ENCODE measurements at regions not wholly inside any gene's neighbourhood (a gene's known extent, or its start where the extent isn't known, plus 50 kb on each side); places are given as distances from the start of the nearest gene placed in this dataset.

DNA sequence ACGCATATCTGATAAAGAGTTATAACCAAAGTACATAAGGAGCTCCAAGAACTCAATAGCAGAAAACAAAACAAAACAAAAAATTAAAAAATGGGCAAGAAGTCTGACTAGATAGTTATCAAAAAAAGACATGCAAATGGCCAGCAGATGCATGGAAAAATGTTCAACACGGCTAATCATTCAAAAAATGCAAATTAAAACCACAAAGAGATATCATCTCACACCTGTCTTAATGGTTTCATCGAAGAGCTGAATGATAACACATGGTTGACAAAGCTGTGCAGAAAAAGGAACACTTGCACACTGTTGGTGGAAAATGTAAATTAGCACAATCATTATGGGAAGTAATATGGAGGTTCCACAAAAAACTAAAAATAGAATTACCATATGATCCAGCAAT lies 751.3 kb upstream of the POU3F3 start:
- no peak overlapping the region for H3K4me2 ChIP-seq (ENCODE audit: insufficient read depth, low read length)
- no peak overlapping the region for H2AFZ ChIP-seq (ENCODE audit: low read length)
- H3K4me3 ChIP-seq (ENCODE audit: insufficient read depth, low read length) = no peak overlapping the region
- no peak overlapping the region for H3K27ac ChIP-seq (ENCODE audit: low read depth, low read length)
- TF ChIP-seq, protein P1, sequence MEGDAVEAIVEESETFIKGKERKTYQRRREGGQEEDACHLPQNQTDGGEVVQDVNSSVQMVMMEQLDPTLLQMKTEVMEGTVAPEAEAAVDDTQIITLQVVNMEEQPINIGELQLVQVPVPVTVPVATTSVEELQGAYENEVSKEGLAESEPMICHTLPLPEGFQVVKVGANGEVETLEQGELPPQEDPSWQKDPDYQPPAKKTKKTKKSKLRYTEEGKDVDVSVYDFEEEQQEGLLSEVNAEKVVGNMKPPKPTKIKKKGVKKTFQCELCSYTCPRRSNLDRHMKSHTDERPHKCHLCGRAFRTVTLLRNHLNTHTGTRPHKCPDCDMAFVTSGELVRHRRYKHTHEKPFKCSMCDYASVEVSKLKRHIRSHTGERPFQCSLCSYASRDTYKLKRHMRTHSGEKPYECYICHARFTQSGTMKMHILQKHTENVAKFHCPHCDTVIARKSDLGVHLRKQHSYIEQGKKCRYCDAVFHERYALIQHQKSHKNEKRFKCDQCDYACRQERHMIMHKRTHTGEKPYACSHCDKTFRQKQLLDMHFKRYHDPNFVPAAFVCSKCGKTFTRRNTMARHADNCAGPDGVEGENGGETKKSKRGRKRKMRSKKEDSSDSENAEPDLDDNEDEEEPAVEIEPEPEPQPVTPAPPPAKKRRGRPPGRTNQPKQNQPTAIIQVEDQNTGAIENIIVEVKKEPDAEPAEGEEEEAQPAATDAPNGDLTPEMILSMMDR (IDR thresholded peaks at IDR 0.05; ENCODE audit: extremely low read depth, low read depth, low read length) = no peak
- peaks cover 3% of the 10 kb centered on the region for H3K9me3 ChIP-seq (ENCODE audit: low read depth, low read length)
- no peaks in the 10 kb centered on the region for H3K79me2 ChIP-seq (ENCODE audit: insufficient read depth, low read length)
- no peaks in the 10 kb centered on the region for H4K20me1 ChIP-seq (ENCODE audit: insufficient read depth, low read length)
- DNase-seq (ENCODE audit: insufficient read length, low spot score, missing footprints) = no peak
- no peaks in the 10 kb centered on the region for H3K4me1 ChIP-seq (ENCODE audit: insufficient read depth, low read length)
- no peaks in the 10 kb centered on the region for H3K36me3 ChIP-seq (ENCODE audit: insufficient read depth, low read length)
- no peaks in the 10 kb centered on the region for H3K27me3 ChIP-seq (ENCODE audit: insufficient read depth, low read length)

DNA sequence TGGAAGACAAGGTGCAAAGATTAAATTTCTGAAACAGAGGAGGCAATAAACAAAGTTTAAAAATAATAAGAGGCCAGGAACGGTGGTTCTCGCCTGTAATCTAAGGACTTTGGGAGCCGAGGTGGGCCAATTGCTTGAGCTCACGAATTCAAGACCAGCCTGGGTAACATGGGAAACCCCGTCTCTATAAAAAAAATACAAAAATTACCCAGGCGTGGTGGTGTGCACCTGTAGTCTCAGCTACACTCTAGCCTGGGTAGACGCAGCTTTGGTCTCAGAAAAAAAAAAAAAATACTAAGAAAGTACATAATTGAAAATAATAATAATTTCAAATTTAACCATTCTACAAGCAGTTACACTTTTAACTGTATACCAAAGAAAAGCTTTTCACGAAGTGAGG lies 744.6 kb upstream of the POU3F3 start:
- Histone ChIP-seq H3K4me2 (ENCODE audit: insufficient read depth, low read length) (no peak overlapping the region), H2AFZ (ENCODE audit: low read length) (no peak overlapping the region), H3K27ac (ENCODE audit: low read depth, low read length) (no peak overlapping the region), H4K20me1 (ENCODE audit: insufficient read depth, low read length) (no peaks in the 10 kb centered on the region), H3K27me3 (ENCODE audit: insufficient read depth, low read length) (no peaks in the 10 kb centered on the region), H3K79me2 (ENCODE audit: insufficient read depth, low read length) (no peaks in the 10 kb centered on the region), H3K4me1 (ENCODE audit: insufficient read depth, low read length) (no peaks in the 10 kb centered on the region), H3K4me3 (ENCODE audit: insufficient read depth, low read length) (no peak overlapping the region), H3K36me3 (ENCODE audit: insufficient read depth, low read length) (no peaks in the 10 kb centered on the region), H3K9me3 (ENCODE audit: low read depth, low read length) (peaks cover 2% of the 10 kb centered on the region)
- no peak for DNase-seq (ENCODE audit: insufficient read length, low spot score, missing footprints)
- TF ChIP-seq, protein P1 (IDR thresholded peaks at IDR 0.05; ENCODE audit: extremely low read depth, low read depth, low read length) = no peak

DNA sequence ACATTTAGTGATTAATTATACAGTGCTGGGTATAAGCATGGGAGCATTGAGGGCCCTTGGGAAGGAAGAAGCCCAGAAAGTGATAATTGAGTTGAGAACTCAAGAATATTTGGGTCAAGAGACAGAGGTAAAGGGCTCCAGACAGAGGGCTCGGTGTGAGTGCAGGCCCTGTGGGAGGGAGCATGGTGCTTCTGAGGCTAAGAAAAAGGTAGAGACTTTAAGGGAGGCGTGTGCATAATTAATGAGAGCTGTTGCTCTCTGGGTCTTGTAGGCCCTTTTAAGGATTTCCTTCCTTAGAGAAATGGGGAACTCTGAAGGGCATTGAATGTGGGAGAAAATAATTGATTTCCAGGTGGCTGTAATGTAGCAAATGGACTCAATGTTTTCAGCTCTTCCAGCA lies 735.0 kb upstream of the POU3F3 start:
- Histone ChIP-seq H3K79me2 (ENCODE audit: insufficient read depth, low read length) (no peaks in the 10 kb centered on the region), H3K4me3 (ENCODE audit: insufficient read depth, low read length) (no peak overlapping the region), H3K27ac (ENCODE audit: low read depth, low read length) (no peak overlapping the region), H2AFZ (ENCODE audit: low read length) (no peak overlapping the region), H3K27me3 (ENCODE audit: insufficient read depth, low read length) (no peaks in the 10 kb centered on the region), H3K36me3 (ENCODE audit: insufficient read depth, low read length) (no peaks in the 10 kb centered on the region), H4K20me1 (ENCODE audit: insufficient read depth, low read length) (no peaks in the 10 kb centered on the region), H3K4me2 (ENCODE audit: insufficient read depth, low read length) (no peak overlapping the region), H3K9me3 (ENCODE audit: low read depth, low read length) (no peaks in the 10 kb centered on the region), H3K4me1 (ENCODE audit: insufficient read depth, low read length) (no peaks in the 10 kb centered on the region)
- no peak for DNase-seq (ENCODE audit: insufficient read length, low spot score, missing footprints)
- TF ChIP-seq, protein P1 (IDR thresholded peaks at IDR 0.05; ENCODE audit: extremely low read depth, low read depth, low read length) = no peak

DNA sequence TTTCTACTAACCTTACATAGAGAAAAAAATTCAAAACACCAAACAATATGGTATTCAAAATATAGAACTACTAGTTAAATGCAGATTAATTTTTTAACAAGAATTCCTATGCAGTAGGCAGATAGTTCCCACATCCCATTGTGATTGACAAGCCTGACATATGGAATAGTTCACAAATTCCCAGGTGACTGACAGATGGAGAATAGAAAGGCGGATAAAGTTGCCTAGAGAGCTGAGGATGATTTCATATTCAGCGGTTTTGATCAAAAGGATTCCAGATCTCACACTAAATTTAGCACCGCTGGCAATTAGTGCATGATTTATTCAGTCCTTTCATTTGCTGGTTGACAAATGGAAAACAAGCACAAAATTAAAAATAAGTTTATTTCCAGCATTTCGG lies 733.7 kb upstream of the POU3F3 start:
- Histone ChIP-seq H3K36me3 (ENCODE audit: insufficient read depth, low read length) (no peaks in the 10 kb centered on the region), H2AFZ (ENCODE audit: low read length) (no peak overlapping the region), H3K27me3 (ENCODE audit: insufficient read depth, low read length) (no peaks in the 10 kb centered on the region), H3K27ac (ENCODE audit: low read depth, low read length) (no peak overlapping the region), H3K9me3 (ENCODE audit: low read depth, low read length) (no peaks in the 10 kb centered on the region), H3K4me1 (ENCODE audit: insufficient read depth, low read length) (no peaks in the 10 kb centered on the region), H3K4me2 (ENCODE audit: insufficient read depth, low read length) (no peak overlapping the region), H3K79me2 (ENCODE audit: insufficient read depth, low read length) (no peaks in the 10 kb centered on the region), H3K4me3 (ENCODE audit: insufficient read depth, low read length) (no peak overlapping the region), H4K20me1 (ENCODE audit: insufficient read depth, low read length) (no peaks in the 10 kb centered on the region)
- DNase-seq (ENCODE audit: insufficient read length, low spot score, missing footprints) = no peak
- TF ChIP-seq, protein P1 (IDR thresholded peaks at IDR 0.05; ENCODE audit: extremely low read depth, low read depth, low read length) = no peak
